ENCODE measurements at regions not wholly inside any gene's neighbourhood (a gene's known extent, or its start where the extent isn't known, plus 50 kb on each side); places are given as distances from the start of the nearest gene placed in this dataset.

- no peak for FAIRE-seq
- no peak for TF ChIP-seq CTCF (IDR thresholded peaks at IDR 0.05; ENCODE audit: insufficient read depth, missing control alignments)
- no peak for DNase-seq (ENCODE audit: insufficient read length, low spot score)
These were observed 382.0 kb downstream of the NUF2 start for GRCh38 chr1:163703794-163704193.

- DNase-seq (ENCODE audit: insufficient read length, low spot score) (no peak), FAIRE-seq (peak; percentile 55)
These were observed 385.2 kb downstream of the NUF2 start for GRCh38 chr1:163706915-163707314.

DNA sequence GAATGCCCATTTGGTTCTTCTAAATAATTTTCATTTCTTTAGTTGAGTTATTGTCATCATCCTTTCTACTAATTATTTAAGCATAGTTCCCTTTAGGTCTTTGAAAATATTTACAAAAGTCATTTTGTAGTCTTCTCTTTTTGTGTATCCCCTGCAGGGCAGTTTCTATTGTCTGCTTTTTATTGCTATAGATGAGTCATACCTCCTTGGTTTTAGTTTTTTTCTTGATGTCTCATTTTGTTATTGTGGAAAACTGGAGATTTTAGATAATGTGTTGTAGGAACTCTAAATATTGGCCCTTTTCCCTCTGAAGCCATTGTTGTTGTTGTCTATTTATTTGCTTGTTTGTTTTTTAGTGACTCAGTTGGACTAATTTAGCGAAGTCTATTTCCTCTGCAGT is 387.9 kb downstream of the NUF2 start:
- FAIRE-seq (peak; percentile 51), DNase-seq (ENCODE audit: insufficient read length, low spot score) (no peak)

More at GRCh38 chr1:163706915-163707314, 385.2 kb downstream of the NUF2 start:
- no peak for TF ChIP-seq CTCF (IDR thresholded peaks at IDR 0.05; ENCODE audit: insufficient read depth, missing control alignments)

GRCh38 chr1:163712321-163712720 is 390.6 kb downstream of the NUF2 start:
- TF ChIP-seq CTCF (IDR thresholded peaks at IDR 0.05; ENCODE audit: insufficient read depth, missing control alignments): no peak
- FAIRE-seq (peak; percentile 11), DNase-seq (ENCODE audit: insufficient read length, low spot score) (no peak)

More for the DNA sequence above, 387.9 kb downstream of the NUF2 start:
- no peak for TF ChIP-seq CTCF (IDR thresholded peaks at IDR 0.05; ENCODE audit: insufficient read depth, missing control alignments)

GRCh38 chr1:163720294-163720693 is 398.5 kb downstream of the NUF2 start:
- DNase-seq (ENCODE audit: insufficient read length, low spot score) (no peak), FAIRE-seq (no peak)
- no peak for TF ChIP-seq CTCF (IDR thresholded peaks at IDR 0.05; ENCODE audit: insufficient read depth, missing control alignments)

GRCh38 chr1:163725551-163725950 is 403.8 kb downstream of the NUF2 start:
- no peak for TF ChIP-seq CTCF (IDR thresholded peaks at IDR 0.05; ENCODE audit: insufficient read depth, missing control alignments)
- DNase-seq (ENCODE audit: insufficient read length, low spot score) (no peak), FAIRE-seq (no peak)

GRCh38 chr1:163730411-163730821 is 408.7 kb downstream of the NUF2 start:
- DNase-seq (ENCODE audit: insufficient read length, low spot score) (no peak), FAIRE-seq (peak; percentile 44)
- no peak for TF ChIP-seq CTCF (IDR thresholded peaks at IDR 0.05; ENCODE audit: insufficient read depth, missing control alignments)

Data from D721Med (cell line).